ENCODE measurements at regions not wholly inside any gene's neighbourhood (a gene's known extent, or its start where the extent isn't known, plus 50 kb on each side); places are given as distances from the start of the nearest gene placed in this dataset.

DNA sequence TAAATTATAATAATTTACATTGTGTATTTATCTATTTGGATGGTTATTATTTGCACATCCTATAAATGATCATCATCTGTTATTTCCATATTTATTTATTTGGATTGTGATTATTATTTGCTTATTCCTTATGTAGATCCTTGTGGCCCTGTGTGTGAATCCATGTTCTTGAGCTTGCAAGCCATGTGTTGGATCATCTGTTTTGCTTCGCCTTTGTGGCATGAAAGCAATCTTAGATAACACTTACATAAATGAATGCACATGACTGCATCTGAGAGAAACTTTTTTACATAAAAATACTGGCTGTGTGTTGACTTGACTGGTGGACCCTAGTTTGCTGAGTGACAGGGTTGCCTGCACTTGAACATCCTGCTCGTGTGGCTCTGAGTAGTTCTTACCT is 1024.5 kb upstream of the RBFOX1 start:
- TF ChIP-seq CTCF (IDR thresholded peaks at IDR 0.05): no peak
- TF ChIP-seq POLR2A (IDR thresholded peaks at IDR 0.05): no peak
- TF ChIP-seq POLR2AphosphoS5 (IDR thresholded peaks at IDR 0.05): no peak
